ENCODE measurements at regions not wholly inside any gene's neighbourhood (a gene's known extent, or its start where the extent isn't known, plus 50 kb on each side); places are given as distances from the start of the nearest gene placed in this dataset.

DNA sequence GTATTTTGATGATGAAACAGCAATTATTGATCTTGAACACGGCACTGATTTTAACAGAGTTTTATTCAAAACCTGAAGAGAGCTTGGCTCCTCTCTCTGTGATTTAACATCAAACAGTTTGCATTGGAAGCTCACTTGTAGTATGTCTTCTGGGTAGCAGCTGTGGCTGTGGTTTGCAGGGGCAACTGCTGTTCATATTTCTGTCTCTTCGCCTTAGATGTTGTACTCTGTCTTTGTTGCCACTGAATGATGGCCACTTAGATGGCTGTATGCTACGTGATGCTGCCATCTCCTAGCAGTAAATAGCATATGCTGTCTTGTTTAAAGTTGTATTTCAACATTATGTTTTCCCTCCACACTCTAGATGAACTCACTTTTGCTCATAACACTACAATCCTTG, 1743.0 kb upstream of the TENM3 start:
- no peak for DNase-seq (ENCODE audit: low read depth)

DNA sequence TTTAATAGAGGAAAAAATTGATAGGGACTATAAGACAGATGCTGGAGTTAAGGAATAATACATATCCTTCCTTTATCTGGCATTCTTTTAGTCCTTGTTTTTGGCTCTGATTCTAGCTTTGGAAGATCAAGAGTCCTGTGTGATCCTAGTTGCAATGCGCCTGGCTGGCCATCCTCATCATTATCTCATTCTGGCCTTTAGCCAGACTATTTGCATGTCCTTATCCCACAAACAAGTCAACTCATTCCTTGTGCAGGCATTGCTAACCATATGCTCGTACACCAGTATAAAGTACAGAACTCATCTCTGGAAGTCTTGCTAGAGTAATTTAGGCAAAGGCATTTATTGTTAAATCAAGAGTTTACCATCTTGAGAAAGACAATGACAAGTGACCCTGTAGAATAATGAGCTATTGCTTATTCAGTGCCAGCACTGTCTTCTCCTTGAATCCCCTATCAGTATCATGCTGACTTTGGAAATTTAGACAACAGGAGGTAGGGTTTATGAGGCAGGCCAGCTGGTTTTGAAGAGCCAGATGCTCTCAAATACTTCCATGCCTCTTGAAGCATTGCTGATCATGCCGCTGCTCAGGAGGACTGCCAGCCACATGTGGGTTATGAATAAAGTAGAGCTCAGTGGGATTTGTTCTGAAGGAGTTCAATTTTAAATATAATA, 1730.3 kb upstream of the TENM3 start:
- DNase-seq (ENCODE audit: low read depth) = peak; percentile 5

DNA sequence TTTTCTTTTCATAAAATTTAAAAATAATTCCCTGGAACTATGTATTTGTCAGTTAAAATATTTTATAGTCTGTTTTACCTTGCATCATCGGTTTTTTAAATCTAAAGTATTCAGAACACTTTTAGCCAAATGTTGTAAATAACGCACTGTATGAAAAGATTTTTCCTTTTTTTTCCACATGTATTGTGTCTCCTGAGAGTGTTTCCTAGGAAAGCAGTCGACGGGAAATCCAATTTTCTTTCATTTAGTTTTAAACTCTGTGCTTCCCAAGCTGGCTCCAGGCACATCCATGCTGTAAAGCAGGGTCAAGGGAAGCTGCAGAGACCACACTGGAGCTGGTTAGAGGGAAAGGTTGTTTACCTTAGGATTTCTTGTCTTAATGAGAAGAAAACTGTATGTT, 1724.3 kb upstream of the TENM3 start:
- no peak for DNase-seq (ENCODE audit: low read depth)

DNA sequence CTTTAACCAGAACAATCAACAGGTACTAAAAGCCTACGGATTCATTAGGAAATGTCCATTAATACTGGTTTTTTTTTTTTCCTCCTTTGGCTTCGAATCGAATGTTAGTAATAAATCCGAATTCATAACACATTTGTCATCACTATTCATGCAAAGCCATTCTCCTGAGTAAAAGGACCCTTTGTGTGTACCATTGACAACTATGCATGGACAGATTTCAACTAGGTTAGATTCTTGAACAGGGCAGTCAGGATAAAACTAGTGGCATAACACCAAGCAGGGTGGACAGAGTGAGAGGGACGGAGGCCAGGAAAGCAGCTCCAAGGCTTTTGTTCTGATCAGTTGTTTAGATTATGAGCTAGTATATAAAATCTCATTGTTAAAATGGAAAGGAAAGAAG, 1722.0 kb upstream of the TENM3 start:
- peak; percentile 63 for DNase-seq (ENCODE audit: low read depth)

DNA sequence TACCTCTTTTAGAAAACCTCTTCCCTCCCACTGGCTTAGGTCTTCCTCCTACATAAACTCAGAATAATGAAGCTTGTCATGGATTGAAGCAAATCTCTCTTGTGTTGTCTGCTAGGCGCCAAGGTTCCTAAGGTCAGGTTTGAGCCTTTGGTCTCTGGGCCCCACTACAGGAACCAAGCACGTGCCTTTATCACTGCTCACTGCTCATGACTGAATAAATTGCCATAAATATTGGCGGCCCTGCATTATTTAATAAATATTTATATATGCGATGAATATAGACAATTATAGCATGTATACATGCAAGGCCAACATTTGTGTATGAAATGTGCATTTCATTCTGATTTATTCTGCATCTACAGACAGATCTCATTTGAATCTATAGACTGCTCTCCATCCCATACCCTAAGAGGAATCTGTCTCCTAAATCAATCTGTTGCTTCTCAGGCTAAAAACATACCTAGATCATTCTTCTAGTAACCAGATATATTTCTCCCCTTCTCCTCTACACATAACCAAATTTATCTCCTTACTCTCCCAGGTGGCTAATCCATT, 1717.6 kb upstream of the TENM3 start:
- no peak for DNase-seq (ENCODE audit: low read depth)

DNA sequence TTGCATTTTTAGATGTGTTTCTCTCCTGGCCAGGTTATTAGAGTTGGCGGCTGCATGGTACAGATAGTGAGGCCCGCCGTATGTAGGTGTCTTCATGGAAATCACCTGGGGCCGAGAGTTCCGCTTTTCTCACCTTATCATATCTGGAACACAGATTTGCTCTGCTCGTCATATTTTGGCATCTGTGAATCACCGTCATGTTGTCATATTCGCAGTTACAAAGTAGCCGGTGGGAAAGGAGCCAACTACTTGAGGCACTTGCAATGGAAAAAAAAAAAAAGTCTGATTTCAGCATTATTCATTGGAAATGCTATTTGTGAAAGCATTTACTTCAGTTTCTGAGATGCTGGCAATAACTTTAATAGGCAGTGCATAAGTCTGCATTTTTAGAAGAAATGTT, 1715.2 kb upstream of the TENM3 start:
- no peak for DNase-seq (ENCODE audit: low read depth)

DNA sequence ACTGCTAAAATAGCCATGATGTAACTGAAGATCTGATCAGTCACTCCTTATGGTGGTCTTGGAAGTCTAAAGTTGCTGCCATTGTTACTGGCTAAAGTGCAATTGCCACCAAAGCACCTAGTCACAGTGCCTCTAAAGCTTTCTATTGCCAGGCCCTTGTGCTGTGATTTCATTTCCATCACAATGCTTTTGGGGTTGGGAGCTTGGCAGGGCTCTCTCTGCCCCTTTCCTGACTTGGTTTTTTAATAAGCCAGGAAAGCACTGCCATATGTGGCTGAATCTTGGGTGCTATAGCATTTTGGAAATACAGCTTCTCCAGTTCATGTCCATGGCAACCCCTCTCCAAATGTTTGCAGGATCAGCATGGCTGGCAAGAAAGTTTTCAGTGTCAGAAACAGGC, 1712.4 kb upstream of the TENM3 start:
- no peak for DNase-seq (ENCODE audit: low read depth)

DNA sequence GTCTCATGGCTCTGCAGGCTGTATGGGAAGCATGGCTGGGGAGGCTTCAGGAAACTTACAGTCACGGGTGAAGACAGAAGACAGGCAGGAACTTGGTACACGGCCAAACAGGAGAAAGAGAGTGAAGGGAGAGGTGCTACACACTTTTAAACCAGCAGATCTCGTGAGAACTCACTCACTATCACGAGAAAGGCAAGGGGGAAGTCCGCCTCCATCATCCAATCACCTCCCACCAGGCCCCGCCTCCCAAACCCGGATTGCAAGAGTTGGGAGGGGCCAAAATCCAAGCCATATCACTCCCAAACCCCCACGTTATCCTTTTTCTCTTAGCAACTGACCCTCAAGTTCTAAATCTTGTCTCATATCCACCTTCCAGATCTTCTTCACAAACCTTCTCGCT, 1710.5 kb upstream of the TENM3 start:
- DNase-seq (ENCODE audit: low read depth) = no peak

DNA sequence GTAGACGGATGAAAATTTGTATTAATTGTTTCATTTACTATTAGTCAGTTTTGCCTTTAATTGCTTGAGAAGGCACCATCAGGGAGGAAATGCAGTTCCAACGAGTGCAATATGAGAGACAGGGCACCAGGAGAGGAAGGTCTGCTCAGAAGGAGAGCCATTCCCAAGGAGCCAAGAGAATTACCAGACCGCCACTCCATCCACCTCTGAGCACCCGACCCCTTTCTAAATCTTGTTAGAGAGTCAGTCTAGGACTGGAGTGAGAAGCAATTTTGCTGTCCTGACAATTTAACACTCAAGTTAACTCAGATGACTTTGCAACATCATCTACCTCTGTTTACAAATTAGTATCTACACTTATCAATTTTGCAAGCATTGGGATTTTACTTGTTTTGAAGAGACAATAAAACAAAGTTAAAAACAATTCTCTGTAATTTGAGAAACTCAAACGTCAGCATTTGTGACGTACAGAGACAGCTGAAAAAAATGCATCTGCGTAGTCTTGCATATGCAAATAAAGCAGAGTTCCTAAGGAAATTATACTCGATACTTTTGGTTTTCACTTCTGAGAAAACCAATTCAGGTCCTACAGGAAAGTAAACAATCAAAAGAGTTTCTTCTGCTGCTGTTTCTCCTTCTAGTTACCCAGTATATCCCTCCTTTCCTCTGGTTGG, 1704.7 kb upstream of the TENM3 start:
- peak; percentile 22 for DNase-seq (ENCODE audit: low read depth)

DNA sequence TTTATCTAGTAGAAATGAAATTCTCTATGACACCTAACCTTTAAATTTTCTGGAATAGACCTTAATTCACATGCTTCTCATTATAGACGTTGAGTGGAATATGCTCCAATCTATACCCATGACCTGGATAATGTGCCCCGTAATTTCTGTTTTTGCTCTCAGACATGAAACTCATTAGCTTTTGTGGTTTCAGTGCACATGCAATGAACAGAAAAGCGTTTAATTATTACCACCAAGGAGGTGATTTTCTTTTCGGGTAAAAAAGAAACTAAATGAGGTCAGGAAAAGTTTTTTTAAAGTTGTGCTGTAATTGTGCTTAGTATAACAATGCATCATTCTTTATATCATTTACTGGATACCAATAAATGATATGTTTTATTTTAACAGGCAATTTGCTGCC, 1703.9 kb upstream of the TENM3 start:
- DNase-seq (ENCODE audit: low read depth) = no peak

DNA sequence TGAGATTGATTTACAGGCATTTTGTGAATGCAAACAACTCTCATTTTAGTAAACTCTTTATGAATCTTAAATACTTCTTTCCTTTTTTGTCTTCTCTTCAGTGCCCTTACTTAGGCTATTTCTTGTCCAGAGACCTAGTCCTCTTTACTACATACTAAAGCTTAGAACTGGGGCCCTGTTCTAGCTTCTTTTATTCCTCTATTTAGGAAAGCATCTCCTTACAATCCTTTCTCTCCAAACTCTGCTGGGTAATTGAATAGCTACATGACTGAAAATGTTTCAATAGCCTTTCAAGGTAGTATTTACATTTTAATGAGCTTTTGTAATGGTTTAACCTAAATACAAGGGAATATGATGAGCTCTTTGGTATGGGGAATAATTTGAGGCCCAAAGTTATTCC, 1701.5 kb upstream of the TENM3 start:
- DNase-seq (ENCODE audit: low read depth) = no peak

DNA sequence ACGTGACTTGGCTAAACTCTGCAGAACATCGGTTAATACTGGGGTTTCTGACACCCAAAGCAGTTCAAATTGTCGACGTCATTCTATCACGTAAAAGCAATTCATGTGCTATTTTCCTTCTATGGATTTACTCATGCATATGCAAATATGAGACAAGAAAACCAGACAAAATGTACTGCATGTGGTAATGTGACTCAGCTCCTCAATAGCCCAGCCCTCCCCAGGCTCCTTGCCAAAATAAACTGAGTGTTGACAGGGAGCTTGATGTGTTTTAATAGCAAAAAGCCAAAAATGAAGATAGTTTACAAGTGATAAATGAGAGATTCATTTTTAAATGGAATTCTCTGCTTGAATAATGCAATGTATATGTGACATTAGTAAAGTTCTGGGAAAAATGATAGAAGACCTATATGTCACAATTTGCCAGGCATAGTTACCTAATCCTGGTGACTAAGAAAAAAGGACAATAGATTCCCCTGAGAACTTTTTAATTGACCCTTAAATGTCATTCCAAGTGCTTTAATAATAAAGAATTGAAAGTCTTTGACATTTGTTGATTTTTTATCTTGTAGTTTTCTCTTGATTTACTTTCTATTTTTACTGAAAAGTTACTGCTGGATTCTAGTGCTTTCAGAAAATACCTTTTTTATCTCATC, 1700.6 kb upstream of the TENM3 start:
- peak; percentile 74 for DNase-seq (ENCODE audit: low read depth)

DNA sequence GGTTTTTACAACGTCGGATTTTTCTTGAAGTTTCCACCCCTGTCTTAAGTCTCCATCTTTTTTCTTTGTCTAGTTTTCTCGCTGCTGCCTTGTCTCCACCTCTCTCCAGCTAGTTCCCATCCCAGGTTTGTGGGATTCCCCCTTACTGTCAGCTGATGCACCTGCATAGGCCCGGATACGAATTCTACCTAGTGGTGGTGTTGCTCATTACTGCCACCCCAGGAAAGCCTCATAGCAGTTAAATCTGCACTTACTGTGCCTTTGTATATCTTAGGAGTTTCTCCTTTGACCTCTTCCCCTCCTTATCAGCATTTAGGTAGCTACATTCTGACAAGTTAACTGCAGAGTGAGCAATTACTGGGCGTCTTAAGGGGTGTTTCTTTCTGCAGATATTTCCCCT, 1693.1 kb upstream of the TENM3 start:
- no peak for DNase-seq (ENCODE audit: low read depth)

DNA sequence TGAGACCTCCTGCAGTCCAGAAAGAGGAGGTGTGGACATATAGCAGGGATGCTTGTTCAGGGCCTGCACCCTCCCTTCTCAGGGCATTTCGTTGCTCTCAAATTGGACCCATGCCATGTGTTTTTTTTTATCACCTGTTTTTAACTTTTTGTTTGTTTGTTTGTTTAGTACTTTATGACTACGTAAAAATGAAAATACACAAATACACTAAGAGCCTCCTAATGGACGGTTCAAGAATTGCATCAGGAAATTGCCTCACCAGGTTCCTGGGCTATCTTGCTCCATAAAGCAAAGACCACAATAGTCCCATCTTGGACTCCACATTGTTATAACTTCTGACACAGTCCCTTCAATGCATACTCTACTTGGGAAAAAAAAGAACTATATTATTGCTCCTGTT, 1685.9 kb upstream of the TENM3 start:
- DNase-seq (ENCODE audit: low read depth) = no peak

DNA sequence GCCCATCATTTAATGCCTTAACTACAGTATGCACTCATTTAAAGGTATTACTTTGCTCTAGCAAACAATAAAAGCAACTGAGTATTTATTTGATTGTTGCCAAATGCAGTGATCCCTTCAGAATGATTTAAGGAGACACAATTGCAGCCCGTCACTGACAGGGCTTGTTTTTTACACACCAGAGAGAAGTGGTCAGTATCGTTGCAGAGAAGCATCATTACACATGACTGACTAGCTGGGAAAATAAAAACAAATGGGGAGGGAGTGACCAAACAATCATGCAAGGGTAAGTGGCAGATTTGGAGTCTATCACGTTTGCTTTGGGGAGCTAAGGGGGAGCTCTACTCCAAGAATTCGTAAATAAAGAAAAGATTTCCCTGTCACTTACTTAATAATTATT, 1685.3 kb upstream of the TENM3 start:
- no peak for DNase-seq (ENCODE audit: low read depth)

DNA sequence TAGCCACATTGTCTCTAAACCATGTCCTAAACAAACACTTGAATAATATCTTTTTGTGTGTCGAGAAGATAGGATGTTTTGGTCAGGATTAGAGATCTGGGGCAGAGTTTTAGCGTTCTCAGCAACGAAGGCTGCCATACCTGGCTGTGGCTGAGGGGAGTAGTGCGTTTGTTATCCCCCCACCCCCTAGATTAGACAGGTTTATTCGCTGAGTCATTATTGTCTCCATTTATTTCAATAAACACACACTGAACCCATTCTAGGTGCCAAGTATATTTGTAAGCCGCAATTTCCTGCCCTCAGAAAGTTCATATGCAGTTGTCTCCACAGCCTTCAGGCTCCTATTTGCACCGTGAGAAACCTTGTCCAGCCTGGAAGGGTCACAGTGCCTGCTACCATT, 1684.8 kb upstream of the TENM3 start:
- DNase-seq (ENCODE audit: low read depth) = no peak

DNA sequence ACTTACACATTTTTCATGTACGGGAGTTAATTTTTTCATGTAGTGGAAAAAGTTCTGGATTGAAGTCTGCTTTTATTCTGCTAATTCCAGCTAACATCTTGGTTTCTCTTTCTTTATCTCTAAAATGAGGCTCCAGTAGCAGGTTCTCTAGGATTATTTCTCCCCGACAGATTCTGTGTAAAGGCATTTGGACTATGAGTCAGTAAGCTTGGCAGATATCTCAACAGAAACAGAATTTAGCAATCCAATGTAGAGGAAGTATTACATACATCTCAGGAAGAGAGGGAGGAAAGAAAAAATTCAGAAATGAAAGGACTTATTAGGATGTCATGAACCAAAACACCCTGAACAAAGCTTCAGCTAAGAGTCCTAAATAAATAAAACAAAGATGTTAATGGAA, 1682.3 kb upstream of the TENM3 start:
- DNase-seq (ENCODE audit: low read depth) = peak; percentile 70

DNA sequence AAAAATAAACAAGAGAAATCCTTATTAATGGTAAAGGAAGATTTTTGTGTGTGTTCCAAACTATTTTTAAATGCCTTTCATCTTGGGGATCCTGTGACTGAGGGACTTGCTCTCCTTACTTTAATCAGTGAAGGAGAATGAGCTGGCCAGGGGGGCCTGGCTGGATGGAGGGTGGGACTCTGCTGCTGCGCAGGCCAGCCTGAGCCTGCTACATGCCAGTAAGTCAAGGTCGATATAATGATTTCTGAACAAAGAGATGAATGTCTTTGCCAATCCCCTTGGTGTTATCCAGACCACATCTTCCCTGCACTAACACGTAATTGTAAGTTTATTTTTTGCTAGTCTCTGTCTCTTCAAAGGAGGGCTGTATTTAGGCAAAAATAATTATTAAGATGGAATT, 1679.2 kb upstream of the TENM3 start:
- no peak for DNase-seq (ENCODE audit: low read depth)

DNA sequence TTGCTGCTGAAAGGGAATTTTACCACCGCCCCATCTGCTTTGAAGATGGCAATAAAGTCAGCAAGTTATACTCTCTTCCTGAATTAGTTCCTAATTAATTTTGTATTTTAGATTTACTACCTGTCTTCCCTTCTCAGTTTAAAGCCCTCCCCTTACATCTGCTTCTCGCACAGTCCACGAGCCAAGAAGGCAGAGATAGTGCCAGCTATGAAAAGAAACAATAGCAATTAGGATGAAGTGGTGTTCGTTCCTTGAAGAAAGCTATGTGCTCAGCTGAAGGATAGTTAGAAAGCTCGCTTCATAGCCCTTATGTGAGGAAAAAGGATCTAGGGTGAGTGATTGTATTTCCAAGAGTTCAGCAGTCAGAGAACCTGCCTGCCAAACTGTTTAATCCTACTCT, 1678.8 kb upstream of the TENM3 start:
- no peak for DNase-seq (ENCODE audit: low read depth)

DNA sequence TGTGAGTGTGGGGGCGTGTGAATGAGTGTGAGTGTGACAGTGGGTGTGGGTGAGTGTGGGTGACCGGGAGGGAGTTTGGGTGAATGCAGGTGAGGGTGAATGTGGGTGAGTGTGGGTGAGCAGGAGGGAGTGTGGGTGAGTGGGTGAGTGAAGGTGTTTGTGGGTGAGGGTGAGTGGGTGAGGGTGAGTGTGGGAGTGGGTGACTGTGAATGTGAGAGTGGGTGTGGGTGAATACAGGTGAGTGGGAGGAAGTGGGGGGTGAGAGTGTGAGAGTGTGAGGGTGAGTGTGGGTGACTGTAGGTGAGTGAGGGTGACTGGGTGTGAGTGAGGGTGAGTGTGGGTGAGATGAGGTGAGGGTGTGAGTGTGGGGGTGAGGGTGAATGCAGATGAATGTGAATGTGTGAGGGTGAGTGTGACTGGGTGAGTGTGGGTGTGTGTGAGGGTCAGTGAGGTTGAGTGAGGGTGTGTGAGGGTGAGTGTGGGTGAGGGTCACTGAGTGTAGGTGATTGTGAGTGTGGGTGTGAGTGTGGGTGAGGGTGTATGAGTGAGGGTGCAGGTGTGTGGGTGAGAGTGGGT, 1677.3 kb upstream of the TENM3 start:
- DNase-seq (ENCODE audit: low read depth) = no peak

DNA sequence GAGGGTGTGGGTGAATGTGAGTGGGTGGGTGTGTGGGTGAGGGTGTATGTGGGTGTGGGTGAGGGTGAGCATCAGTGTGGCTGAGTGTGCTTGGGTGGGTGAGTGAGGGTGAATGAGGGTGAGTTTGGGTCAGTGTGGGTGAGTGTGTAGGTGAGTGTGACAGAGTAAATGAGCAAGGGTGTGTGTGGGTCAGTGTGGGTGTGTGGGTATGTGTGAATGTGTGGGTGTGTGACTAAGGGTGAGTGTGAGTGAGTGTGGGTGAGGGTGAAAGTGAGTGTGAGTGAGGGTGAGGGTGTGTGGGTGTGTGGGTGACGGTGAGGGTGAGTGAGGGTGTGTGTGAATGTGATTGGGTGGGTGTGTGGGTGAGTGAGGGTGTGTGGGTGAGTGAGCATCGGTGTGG, 1676.7 kb upstream of the TENM3 start:
- DNase-seq (ENCODE audit: low read depth) = no peak

DNA sequence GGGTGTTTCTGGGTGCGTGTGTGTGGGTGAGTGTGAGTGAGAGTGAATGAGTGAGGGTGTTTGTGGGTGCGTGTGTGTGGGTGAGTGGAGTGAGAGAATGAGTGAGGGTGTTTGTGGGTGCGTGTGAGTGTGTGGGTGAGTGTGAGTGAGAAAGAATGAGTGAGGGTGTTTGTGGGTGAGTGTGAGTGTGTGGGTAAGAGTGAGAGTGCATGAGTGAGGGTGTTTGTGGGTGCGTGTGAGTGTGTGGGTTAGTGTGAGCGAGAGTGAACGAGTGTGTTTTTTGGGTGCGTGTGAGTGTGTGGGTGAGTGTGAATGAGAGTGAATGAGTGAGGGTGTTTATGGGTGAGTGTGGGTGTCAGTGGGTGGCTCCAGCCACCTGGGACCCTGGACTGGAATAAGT, 1676.1 kb upstream of the TENM3 start:
- no peak for DNase-seq (ENCODE audit: low read depth)

DNA sequence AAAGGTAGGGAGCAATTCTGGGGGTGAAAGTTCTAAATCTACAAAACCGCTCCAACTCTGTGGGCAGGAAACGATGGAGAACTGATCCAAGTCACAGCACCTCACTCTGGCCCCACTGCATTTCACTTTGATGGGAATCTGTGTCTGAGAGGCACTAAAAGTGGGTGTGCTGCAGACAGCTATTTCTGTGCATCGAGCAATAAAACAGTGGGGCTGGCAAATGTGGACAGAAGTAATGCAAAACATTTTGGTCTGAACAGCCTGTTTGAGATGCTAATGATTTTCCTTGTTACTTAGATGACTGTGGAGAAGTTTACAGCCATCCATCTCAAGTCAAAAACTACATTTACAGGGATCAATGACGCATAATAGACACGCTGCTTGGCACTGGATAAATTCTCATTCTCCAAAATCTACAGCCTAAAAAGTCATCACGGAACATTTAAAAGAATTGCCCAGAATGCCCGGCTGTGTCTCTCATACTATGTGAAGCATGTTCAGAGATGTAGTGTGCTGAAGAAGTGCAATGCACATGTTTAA, 1671.6 kb upstream of the TENM3 start:
- DNase-seq (ENCODE audit: low read depth) = no peak

All from ELR (cell line).